ENCODE measurements at regions not wholly inside any gene's neighbourhood (a gene's known extent, or its start where the extent isn't known, plus 50 kb on each side); places are given as distances from the start of the nearest gene placed in this dataset.

DNA sequence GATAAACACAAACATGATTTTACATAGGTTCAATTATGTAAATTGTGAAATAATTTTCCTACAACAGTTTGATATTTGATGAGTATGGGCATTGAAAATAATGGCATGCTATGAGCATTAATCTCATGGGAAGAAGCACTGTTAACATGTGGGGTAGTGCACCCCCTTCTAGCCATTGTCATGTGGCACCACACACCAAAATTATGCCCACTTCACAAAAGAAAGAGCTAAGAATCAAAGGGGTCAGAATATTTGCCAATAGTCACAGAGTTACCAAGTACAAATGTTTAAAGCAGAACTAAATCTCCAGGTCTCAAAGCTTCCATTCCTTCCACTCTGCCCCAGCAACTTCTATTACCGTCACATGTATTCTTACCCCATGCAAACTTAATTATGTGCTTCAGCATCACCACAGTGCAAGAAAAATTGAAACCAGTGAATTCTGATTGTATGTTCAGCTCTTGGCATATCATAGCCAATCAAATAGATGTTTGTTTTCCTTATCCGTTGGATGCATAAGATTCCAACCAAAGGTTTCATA, 1273.8 kb downstream of the FAM181B start:
- TF ChIP-seq, protein P1, sequence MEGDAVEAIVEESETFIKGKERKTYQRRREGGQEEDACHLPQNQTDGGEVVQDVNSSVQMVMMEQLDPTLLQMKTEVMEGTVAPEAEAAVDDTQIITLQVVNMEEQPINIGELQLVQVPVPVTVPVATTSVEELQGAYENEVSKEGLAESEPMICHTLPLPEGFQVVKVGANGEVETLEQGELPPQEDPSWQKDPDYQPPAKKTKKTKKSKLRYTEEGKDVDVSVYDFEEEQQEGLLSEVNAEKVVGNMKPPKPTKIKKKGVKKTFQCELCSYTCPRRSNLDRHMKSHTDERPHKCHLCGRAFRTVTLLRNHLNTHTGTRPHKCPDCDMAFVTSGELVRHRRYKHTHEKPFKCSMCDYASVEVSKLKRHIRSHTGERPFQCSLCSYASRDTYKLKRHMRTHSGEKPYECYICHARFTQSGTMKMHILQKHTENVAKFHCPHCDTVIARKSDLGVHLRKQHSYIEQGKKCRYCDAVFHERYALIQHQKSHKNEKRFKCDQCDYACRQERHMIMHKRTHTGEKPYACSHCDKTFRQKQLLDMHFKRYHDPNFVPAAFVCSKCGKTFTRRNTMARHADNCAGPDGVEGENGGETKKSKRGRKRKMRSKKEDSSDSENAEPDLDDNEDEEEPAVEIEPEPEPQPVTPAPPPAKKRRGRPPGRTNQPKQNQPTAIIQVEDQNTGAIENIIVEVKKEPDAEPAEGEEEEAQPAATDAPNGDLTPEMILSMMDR (IDR thresholded peaks at IDR 0.05), result no peak
- TF ChIP-seq POLR2A (IDR thresholded peaks at IDR 0.05), result no peak
